ENCODE measurements at regions not wholly inside any gene's neighbourhood (a gene's known extent, or its start where the extent isn't known, plus 50 kb on each side); places are given as distances from the start of the nearest gene placed in this dataset.

DNA sequence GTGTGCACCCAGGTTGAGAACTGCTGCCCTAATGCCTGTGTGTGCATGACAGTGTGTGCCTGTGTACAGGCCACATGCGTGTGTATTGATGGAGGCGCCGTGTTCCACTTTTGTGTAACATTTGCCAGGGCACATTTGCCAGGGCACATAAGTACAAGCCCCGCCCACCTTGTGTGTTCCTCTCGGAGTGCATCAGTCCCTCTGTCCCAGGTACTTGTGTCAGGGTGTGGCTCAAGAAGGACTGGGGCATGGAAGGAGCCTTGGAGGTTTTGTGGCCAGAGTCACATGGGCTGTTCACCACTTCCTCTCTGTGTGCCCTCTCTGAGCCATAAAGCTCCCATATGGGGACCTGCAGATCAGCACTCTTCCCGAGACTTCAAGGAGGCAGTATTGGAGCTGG, 73.9 kb downstream of the MRM1 start:
- H3K9ac ChIP-seq (ENCODE audit: low read depth in 1 of 2, low read length in 2 of 2) = no peak overlapping the region
- H3K4me1 ChIP-seq (ENCODE audit: control insufficient read depth in 1 of 2, insufficient read depth in 2 of 2, low read length in 2 of 2) = peaks cover 0 to 5% of the 10 kb centered on the region in 2 donors
- no peak overlapping the region for H3K27ac ChIP-seq (ENCODE audit: low read depth, low read length)
- H3K9me3 ChIP-seq (ENCODE audit: control insufficient read depth in 1 of 2, low read length in 2 of 2) = no peaks in the 10 kb centered on the region
- no peaks in the 10 kb centered on the region for H3K27me3 ChIP-seq (ENCODE audit: control insufficient read depth in 1 of 2, insufficient read depth in 2 of 2, low read length in 2 of 2)
- H3K4me3 ChIP-seq (ENCODE audit: low read depth in 1 of 2, low read length in 2 of 2) = no peak overlapping the region
- no peaks in the 10 kb centered on the region for H3K36me3 ChIP-seq (ENCODE audit: control insufficient read depth in 1 of 2, insufficient read depth in 2 of 2, low read length in 2 of 2)

DNA sequence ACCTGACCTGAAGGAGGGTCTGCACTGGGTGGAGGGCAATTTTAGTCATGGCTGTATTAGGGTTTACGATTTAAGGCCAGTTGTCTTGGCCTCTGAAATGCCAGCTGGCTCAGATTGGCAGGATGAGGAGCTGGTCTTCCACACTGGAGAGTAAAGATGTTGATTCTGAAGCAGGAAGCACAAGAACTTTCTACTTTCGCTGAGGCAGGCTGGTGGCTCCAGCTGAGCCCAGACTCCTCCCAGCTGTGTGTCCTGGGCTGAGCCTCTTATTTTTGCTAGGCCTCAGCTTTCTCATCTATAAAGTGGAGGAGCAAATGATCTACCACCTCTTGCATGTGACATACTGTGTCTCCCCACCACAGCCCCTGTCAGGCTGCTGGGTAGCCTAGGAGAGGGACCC, 74.4 kb downstream of the MRM1 start:
- Histone ChIP-seq H3K9ac (ENCODE audit: low read depth in 1 of 2, low read length in 2 of 2) (no peak overlapping the region), H3K27ac (ENCODE audit: low read depth, low read length) (no peak overlapping the region), H3K27me3 (ENCODE audit: control insufficient read depth in 1 of 2, insufficient read depth in 2 of 2, low read length in 2 of 2) (no peaks in the 10 kb centered on the region), H3K36me3 (ENCODE audit: control insufficient read depth in 1 of 2, insufficient read depth in 2 of 2, low read length in 2 of 2) (no peaks in the 10 kb centered on the region), H3K4me1 (ENCODE audit: control insufficient read depth in 1 of 2, insufficient read depth in 2 of 2, low read length in 2 of 2) (peaks cover 0 to 5% of the 10 kb centered on the region in 2 donors), H3K9me3 (ENCODE audit: control insufficient read depth in 1 of 2, low read length in 2 of 2) (no peaks in the 10 kb centered on the region), H3K4me3 (ENCODE audit: low read depth in 1 of 2, low read length in 2 of 2) (no peak overlapping the region)

DNA sequence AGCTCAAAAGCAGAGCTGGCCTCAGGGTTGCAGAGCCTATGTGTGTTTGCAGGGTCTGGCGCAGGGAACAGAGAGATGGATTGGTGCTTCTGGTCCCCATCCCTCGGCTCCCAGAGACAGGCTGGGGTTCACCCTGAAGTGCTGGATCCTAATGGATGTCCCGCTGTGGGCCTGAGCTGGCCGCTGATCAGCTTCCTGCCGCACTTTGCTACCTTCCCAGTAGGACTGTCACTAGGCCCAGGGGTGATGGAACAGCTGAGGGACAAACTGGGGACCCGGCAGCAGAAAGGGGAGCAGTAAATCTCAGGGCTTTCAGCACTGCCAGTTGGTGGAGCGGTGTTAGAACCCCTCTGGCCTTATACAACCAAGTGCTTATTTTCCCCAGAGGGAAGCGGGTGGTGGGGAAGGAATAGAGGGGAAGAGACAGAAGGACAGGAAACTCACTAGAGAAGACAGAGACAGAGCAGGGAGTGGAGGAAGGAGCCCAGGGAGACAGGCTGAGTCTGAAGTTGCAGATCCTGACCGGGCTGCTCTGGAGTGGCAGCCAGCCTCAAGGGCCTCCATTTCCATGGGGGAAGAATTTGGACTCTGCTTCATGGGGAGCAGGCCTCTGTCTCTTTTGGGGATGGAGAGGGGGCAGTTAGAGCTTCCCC, 78.6 kb downstream of the MRM1 start:
- H3K27me3 ChIP-seq (ENCODE audit: control insufficient read depth in 1 of 2, insufficient read depth in 2 of 2, low read length in 2 of 2) = no peaks in the 10 kb centered on the region
- no peaks in the 10 kb centered on the region for H3K9me3 ChIP-seq (ENCODE audit: control insufficient read depth in 1 of 2, low read length in 2 of 2)
- no peak overlapping the region for H3K9ac ChIP-seq (ENCODE audit: low read depth in 1 of 2, low read length in 2 of 2)
- peaks cover 5% of the 10 kb centered on the region in 2 donors for H3K4me1 ChIP-seq (ENCODE audit: control insufficient read depth in 1 of 2, insufficient read depth in 2 of 2, low read length in 2 of 2)
- no peak overlapping the region for H3K27ac ChIP-seq (ENCODE audit: low read depth, low read length)
- H3K36me3 ChIP-seq (ENCODE audit: control insufficient read depth in 1 of 2, insufficient read depth in 2 of 2, low read length in 2 of 2) = no peaks in the 10 kb centered on the region
- no peak overlapping the region for H3K4me3 ChIP-seq (ENCODE audit: low read depth in 1 of 2, low read length in 2 of 2)

DNA sequence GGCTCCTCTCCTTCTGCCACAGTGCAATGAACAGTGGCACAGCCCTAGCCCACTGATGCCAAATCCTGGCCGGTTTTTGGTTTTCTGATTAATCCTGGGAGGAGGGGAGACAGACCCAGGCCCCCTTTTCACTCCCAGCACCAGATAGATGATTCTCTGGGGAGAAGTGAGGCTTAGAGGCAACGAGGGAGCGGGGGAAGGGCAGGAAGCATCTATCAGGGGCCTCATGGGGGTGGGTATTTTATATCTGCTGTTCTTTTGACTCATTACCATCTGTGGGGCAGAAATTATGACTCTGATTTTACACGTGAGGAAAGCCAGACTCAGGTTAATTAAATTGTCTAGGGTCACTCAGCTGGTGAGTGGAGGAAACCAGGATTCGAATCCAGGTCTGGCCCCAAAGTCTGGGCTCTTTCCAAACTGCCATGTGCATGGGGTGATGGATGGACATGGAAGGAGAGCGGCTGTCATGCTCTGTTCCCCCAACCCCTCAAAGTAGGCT, 79.4 kb downstream of the MRM1 start:
- peaks cover 2 to 5% of the 10 kb centered on the region in 2 donors for H3K4me1 ChIP-seq (ENCODE audit: control insufficient read depth in 1 of 2, insufficient read depth in 2 of 2, low read length in 2 of 2)
- H3K36me3 ChIP-seq (ENCODE audit: control insufficient read depth in 1 of 2, insufficient read depth in 2 of 2, low read length in 2 of 2) = no peaks in the 10 kb centered on the region
- H3K9me3 ChIP-seq (ENCODE audit: control insufficient read depth in 1 of 2, low read length in 2 of 2) = no peaks in the 10 kb centered on the region
- no peak overlapping the region for H3K27ac ChIP-seq (ENCODE audit: low read depth, low read length)
- no peak overlapping the region for H3K4me3 ChIP-seq (ENCODE audit: low read depth in 1 of 2, low read length in 2 of 2)
- H3K9ac ChIP-seq (ENCODE audit: low read depth in 1 of 2, low read length in 2 of 2) = no peak overlapping the region
- H3K27me3 ChIP-seq (ENCODE audit: control insufficient read depth in 1 of 2, insufficient read depth in 2 of 2, low read length in 2 of 2) = no peaks in the 10 kb centered on the region

DNA sequence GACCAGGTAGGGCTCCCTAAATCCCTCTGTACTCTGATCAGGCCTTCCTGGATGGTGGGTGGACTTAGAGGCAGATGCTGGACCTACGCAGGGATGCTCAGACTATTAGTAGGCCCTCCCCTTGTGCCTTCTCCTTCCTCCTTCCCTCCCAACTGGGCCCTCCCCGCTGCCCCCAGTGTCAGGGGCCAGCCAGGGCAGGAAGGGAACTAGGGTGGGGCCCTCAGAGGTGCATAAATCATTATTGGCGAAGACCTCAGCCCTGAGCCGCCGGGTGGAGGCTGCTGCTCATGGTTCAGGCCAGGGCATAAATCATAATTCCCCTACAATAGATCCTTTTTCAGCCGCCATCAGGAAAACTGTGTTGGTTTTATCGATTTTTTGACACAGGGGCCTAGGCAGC, 81.4 kb downstream of the MRM1 start:
- Histone ChIP-seq H3K4me1 (ENCODE audit: control insufficient read depth in 1 of 2, insufficient read depth in 2 of 2, low read length in 2 of 2) (peaks cover 4 to 5% of the 10 kb centered on the region in 2 donors), H3K4me3 (ENCODE audit: low read depth in 1 of 2, low read length in 2 of 2) (no peak overlapping the region), H3K27ac (ENCODE audit: low read depth, low read length) (no peak overlapping the region), H3K27me3 (ENCODE audit: control insufficient read depth in 1 of 2, insufficient read depth in 2 of 2, low read length in 2 of 2) (no peaks in the 10 kb centered on the region), H3K36me3 (ENCODE audit: control insufficient read depth in 1 of 2, insufficient read depth in 2 of 2, low read length in 2 of 2) (no peaks in the 10 kb centered on the region), H3K9ac (ENCODE audit: low read depth in 1 of 2, low read length in 2 of 2) (no peak overlapping the region), H3K9me3 (ENCODE audit: control insufficient read depth in 1 of 2, low read length in 2 of 2) (no peaks in the 10 kb centered on the region)

DNA sequence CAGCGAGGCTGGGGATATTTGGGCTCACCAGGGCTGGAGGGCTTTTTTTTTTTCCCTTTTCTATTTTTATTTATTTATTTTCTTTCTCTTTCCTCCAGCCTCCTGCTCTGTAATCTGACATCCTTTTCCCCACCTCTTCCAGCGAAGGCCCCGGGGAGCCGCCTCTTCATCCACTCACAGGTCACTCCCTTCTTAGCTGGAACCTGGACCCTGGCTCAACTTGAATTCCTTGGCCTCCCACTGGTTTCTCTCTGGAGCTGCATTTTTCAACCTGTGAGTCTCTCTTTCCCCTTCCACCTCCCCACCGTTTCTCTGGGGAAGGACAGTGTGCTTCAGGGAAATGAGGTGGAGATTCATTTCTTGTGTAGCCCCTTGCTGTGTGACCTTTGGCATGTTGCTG, 82.0 kb downstream of the MRM1 start:
- Histone ChIP-seq H3K9ac (ENCODE audit: low read depth in 1 of 2, low read length in 2 of 2) (no peak overlapping the region), H3K36me3 (ENCODE audit: control insufficient read depth in 1 of 2, insufficient read depth in 2 of 2, low read length in 2 of 2) (no peaks in the 10 kb centered on the region), H3K4me1 (ENCODE audit: control insufficient read depth in 1 of 2, insufficient read depth in 2 of 2, low read length in 2 of 2) (peaks cover 4 to 5% of the 10 kb centered on the region in 2 donors), H3K27ac (ENCODE audit: low read depth, low read length) (no peak overlapping the region), H3K4me3 (ENCODE audit: low read depth in 1 of 2, low read length in 2 of 2) (no peak overlapping the region), H3K9me3 (ENCODE audit: control insufficient read depth in 1 of 2, low read length in 2 of 2) (no peaks in the 10 kb centered on the region), H3K27me3 (ENCODE audit: control insufficient read depth in 1 of 2, insufficient read depth in 2 of 2, low read length in 2 of 2) (no peaks in the 10 kb centered on the region)

DNA sequence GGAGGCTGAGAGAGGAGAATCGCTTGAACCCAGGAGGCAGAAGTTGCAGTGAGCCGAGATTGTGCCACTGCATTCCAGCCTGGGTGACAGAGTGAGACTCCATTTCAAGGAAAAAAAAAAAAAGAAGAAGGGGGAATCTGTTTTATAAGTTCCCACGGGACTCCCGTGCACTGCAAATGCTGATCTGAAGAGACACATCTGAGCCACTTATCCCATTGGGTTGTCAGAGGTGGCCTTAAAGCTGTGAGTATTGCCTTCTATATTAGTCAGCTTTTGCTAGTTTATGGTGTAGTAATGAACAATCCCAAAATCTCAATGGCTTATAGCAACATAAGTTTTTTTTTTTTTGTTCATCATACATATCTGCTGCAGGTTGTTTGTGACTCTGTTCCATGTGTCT, 82.8 kb downstream of the MRM1 start:
- H3K36me3 ChIP-seq (ENCODE audit: control insufficient read depth in 1 of 2, insufficient read depth in 2 of 2, low read length in 2 of 2) = no peaks in the 10 kb centered on the region
- H3K9ac ChIP-seq (ENCODE audit: low read depth in 1 of 2, low read length in 2 of 2) = no peak overlapping the region
- no peaks in the 10 kb centered on the region for H3K27me3 ChIP-seq (ENCODE audit: control insufficient read depth in 1 of 2, insufficient read depth in 2 of 2, low read length in 2 of 2)
- no peaks in the 10 kb centered on the region for H3K9me3 ChIP-seq (ENCODE audit: control insufficient read depth in 1 of 2, low read length in 2 of 2)
- no peak overlapping the region for H3K4me3 ChIP-seq (ENCODE audit: low read depth in 1 of 2, low read length in 2 of 2)
- peaks cover 5 to 11% of the 10 kb centered on the region in 2 donors for H3K4me1 ChIP-seq (ENCODE audit: control insufficient read depth in 1 of 2, insufficient read depth in 2 of 2, low read length in 2 of 2)
- no peak overlapping the region for H3K27ac ChIP-seq (ENCODE audit: low read depth, low read length)

DNA sequence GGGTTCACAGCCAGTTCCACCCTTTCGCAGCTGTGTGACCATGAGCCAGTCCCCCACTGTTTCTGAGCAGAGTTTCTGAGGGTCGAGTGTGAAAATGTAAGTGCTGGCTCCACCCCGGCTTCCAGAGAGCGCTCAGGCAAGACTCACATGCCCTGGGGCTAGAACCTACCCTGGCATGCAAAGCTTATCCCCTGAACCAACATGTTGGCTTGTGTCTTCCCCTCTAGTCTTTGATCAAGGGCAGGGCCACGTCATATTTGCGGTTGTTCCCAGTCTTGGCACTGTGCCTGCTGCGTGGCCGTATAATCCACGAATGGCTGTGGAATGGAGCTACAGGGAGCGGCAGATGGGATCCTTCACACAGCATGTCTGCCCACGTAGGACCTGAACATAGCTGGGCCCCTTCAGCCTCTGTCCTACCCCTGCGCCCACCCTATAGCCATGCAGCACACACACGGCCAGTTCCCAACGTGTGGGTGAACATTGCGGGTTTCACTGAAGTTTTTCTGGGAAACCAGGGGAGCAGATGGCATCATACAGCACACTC, 84.8 kb downstream of the MRM1 start:
- H3K4me1 ChIP-seq (ENCODE audit: control insufficient read depth in 1 of 2, insufficient read depth in 2 of 2, low read length in 2 of 2) = peaks cover 20 to 24% of the 10 kb centered on the region in 2 donors

DNA sequence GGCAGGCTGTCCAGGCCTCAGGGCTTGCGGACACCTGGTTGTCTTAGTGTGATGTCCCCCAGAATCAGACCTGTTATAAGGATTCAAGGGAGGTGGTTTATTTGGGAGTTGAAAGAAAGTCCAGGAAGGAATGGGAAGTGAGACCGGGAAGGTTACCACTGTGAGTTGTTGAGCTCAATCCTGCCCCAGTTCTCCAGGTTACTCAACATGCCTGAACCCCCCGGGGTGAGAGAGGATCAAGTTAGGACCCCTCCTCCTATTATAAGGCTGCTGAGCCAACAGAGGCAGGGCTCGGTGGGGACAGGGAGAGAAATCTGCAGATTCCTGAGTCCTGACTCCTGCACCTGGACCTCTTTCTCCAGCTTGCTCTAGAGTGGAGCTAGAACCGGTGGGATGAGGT, 86.4 kb downstream of the MRM1 start:
- Histone ChIP-seq H3K4me3 (ENCODE audit: low read depth in 1 of 2, low read length in 2 of 2) (no peak overlapping the region), H3K9me3 (ENCODE audit: control insufficient read depth in 1 of 2, low read length in 2 of 2) (no peaks in the 10 kb centered on the region), H3K9ac (ENCODE audit: low read depth in 1 of 2, low read length in 2 of 2) (no peak overlapping the region), H3K27ac (ENCODE audit: low read depth, low read length) (no peak overlapping the region), H3K4me1 (ENCODE audit: control insufficient read depth in 1 of 2, insufficient read depth in 2 of 2, low read length in 2 of 2) (peaks cover 24% of the 10 kb centered on the region in 2 donors), H3K27me3 (ENCODE audit: control insufficient read depth in 1 of 2, insufficient read depth in 2 of 2, low read length in 2 of 2) (no peaks in the 10 kb centered on the region), H3K36me3 (ENCODE audit: control insufficient read depth in 1 of 2, insufficient read depth in 2 of 2, low read length in 2 of 2) (no peaks in the 10 kb centered on the region)

More for the DNA sequence above, 84.8 kb downstream of the MRM1 start:
- Histone ChIP-seq H3K9ac (ENCODE audit: low read depth in 1 of 2, low read length in 2 of 2) (no peak overlapping the region), H3K4me3 (ENCODE audit: low read depth in 1 of 2, low read length in 2 of 2) (no peak overlapping the region), H3K9me3 (ENCODE audit: control insufficient read depth in 1 of 2, low read length in 2 of 2) (no peaks in the 10 kb centered on the region), H3K36me3 (ENCODE audit: control insufficient read depth in 1 of 2, insufficient read depth in 2 of 2, low read length in 2 of 2) (no peaks in the 10 kb centered on the region), H3K27ac (ENCODE audit: low read depth, low read length) (no peak overlapping the region), H3K27me3 (ENCODE audit: control insufficient read depth in 1 of 2, insufficient read depth in 2 of 2, low read length in 2 of 2) (no peaks in the 10 kb centered on the region)

DNA sequence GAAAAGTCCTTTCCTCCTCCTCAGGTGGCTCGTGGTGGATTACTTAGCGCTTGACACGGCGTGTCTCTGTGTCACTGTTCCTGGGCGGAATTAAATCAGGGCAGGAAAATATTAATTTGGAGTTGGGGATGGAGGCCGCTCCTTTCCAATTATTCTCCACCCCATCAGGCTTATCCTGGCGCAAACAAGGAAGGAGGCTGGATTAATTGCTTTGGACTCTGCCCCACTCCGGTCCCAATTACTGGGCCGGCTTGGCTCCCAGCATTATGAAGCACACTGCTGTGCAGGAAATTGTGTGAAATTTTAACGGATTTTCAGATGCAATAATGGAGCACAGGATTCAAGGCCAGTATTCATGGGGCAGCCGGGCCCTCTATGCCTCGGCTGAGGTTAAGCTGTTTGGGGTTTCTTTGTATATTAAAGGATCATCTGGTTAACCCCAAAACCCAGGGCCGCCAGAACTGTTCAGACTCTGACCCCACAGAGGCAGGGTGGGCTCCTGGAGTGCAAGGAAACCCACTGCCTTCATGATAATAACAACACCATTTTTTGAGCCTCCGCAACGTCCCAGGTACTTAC, 87.8 kb downstream of the MRM1 start:
- no peak overlapping the region for H3K4me3 ChIP-seq (ENCODE audit: low read depth in 1 of 2, low read length in 2 of 2)
- no peaks in the 10 kb centered on the region for H3K27me3 ChIP-seq (ENCODE audit: control insufficient read depth in 1 of 2, insufficient read depth in 2 of 2, low read length in 2 of 2)
- H3K9me3 ChIP-seq (ENCODE audit: control insufficient read depth in 1 of 2, low read length in 2 of 2) = no peaks in the 10 kb centered on the region
- H3K4me1 ChIP-seq (ENCODE audit: control insufficient read depth in 1 of 2, insufficient read depth in 2 of 2, low read length in 2 of 2) = peaks cover 19 to 24% of the 10 kb centered on the region in 2 donors
- H3K36me3 ChIP-seq (ENCODE audit: control insufficient read depth in 1 of 2, insufficient read depth in 2 of 2, low read length in 2 of 2) = no peaks in the 10 kb centered on the region
- no peak overlapping the region for H3K9ac ChIP-seq (ENCODE audit: low read depth in 1 of 2, low read length in 2 of 2)
- no peak overlapping the region for H3K27ac ChIP-seq (ENCODE audit: low read depth, low read length)

All from duodenal mucosa (tissue), 2 donors.